Body of pancreas (tissue), 4 donors: ENCODE measurements at regions not wholly inside any gene's neighbourhood (a gene's known extent, or its start where the extent isn't known, plus 50 kb on each side); places are given as distances from the start of the nearest gene placed in this dataset.

Experiments used
- CTCF ChIP-seq, 7 experiments: fragments of 450-650 bp in 4 of 7; fragments of 200-600 bp in 3 of 7; sonication (generic) in 3 of 7; IDR thresholded peaks; one replicate each; pipeline ENCODE4 v1.5.1; 2016 to 2019; ENCODE audit warnings: antibody characterized with exemption in 7 of 7
- POLR2A ChIP-seq, 3 donors: fragments of 450-650 bp; IDR thresholded peaks; one replicate each; pipeline ENCODE4 v1.6.1; 2016; ENCODE audit warnings: antibody characterized with exemption in 3 of 3, mild to moderate bottlenecking in 2 of 3

GRCh38 chr15:97171556-97171955, 788.9 kb upstream of the ARRDC4 start:
- TF ChIP-seq POLR2A (IDR thresholded peaks at IDR 0.05), result no peak
- TF ChIP-seq CTCF (IDR thresholded peaks at IDR 0.05), result no peak
